ENCODE measurements at regions not wholly inside any gene's neighbourhood (a gene's known extent, or its start where the extent isn't known, plus 50 kb on each side); places are given as distances from the start of the nearest gene placed in this dataset.

DNA sequence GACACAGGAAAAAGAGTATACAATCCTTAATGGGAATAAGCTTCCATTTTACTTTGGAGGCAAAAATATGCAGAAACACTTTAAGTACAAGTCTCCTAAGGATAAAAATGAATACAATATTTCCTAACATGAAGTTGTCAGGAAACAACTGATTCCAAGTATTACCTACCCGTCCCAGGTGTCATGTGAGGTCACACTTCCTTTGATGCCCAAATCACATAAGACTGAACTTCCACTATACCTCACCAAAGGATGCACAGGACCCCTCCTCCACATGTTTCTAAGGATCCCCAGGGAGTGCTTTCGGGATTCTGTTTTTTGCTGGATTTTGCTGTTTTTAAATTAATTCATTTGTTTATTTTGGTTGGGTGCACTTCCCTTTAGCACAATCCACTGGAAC lies 438.5 kb upstream of the TCF4 start:
- DNase-seq (ENCODE audit: low read depth in 2 of 2) = no peak

- DNase-seq (ENCODE audit: low read depth in 2 of 2) = no peak
Measured at GRCh38 chr18:56021809-56022195, 433.8 kb upstream of the TCF4 start.

- no peak for DNase-seq (ENCODE audit: low read depth in 2 of 2)
Measured at GRCh38 chr18:56021136-56021808, 433.3 kb upstream of the TCF4 start.

DNA sequence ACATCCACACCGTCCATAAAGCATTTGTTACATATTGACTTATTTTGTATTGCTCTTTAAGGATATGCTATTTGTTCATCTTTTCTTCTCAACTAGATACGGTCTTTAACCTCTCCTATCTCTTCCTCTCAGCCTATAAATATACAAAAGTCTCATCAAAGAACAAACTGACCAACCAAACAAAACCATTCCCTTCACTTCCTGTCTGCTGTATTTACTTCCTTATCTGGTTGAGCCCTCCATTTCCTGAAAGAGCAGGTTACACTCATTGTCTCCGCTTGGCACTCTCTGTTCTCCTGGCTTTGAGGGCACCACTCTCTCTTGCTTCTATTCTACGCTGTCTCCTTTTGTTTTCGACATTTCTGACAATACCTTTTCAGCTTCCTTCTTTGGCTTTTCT lies 431.9 kb upstream of the TCF4 start:
- no peak for DNase-seq (ENCODE audit: low read depth in 2 of 2)

GRCh38 chr18:56019156-56019555 lies 431.2 kb upstream of the TCF4 start:
- no peak for DNase-seq (ENCODE audit: low read depth in 2 of 2)

DNA sequence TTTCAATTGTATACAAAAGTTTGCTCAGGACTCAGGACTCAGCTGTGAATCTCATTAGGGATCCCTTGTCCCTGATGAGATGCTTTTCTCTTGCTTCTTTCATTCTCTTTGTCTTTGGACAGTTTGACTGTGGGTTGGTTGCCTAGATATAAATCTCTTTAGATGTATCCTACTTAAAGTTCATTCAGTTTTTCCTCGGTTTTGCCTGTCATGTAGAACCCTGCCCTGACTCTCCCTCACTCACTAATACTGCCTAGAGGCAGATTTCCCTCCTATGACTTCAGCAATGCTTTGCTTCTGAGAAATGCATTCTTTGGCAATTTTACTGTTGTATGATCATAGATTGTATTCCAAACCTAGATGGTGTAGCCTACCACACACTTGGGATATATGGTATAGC lies 421.4 kb upstream of the TCF4 start:
- DNase-seq (ENCODE audit: low read depth in 2 of 2) = no peak

DNA sequence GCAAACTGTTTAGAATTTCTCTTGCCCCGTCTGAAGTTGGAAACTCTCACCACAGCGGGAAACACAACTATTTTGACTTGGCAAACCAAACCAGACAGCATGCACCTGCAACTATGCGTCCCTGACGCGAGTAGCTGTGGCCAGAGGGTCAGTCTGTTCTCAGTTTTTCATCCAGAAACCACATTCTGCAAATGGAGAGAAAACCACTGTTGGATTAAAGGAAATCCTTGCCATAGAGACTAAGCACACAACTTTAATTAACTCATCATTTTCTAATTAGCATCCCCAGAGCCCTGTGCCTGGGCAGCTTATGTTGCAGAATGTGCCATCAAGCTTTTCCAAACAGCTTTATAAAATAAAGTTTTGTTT lies 415.7 kb upstream of the TCF4 start:
- DNase-seq (ENCODE audit: low read depth in 2 of 2) = no peak

DNA sequence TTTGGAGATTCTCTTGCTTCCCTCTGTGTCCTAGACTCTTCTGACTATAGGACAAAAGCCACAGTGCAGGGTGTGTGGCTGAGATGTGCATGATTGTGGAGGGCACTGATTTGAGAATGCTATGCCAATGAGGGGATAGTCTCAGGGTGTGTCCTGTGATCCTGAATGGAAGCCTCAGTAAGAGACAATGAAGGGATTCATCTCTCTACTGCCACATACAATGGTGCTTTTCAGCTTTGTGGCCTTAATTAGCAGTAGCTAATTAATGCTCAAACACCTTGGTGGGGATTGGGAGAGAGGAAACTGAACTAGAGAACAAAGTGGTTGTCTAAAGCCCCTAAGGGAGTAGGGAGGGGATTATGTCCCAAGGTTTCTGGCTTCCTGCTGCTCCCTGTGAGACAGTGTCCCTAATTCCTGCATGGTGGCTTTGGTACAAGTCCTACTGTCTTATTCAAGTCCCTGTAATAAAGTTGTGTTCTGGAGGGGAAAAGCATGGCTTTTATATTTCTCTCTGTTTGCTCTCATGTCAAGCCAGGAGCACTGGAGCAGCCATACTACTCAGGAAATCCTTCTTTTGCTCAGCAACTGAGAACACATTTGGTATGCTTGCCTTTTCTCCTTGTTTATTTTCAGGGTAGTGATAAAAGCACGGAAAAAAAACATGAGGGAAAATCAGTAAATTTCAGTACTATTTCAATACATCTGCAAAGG lies 415.2 kb upstream of the TCF4 start:
- DNase-seq (ENCODE audit: low read depth in 2 of 2) = no peak

DNA sequence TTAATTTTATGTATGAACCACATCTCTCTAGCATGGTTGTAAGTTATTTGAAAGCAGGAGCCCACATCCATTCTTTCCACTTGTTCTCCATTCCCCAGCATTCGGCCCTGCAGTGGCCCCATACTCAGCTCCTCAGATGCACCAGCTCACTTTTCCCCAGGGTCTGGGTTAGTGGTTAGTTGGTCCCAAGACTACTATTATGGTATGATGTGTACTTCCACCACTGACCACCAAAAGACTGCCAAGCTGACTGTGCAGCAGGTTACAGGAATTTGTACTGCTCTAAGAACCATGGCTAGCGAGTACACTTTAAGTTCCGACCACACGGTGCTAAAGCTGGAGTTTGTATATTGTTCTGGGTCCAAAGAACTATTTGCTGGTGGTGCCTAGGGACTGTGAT lies 413.6 kb upstream of the TCF4 start:
- no peak for DNase-seq (ENCODE audit: low read depth in 2 of 2)

- DNase-seq (ENCODE audit: low read depth in 2 of 2) = no peak
Measured at GRCh38 chr18:56000041-56000440, 412.0 kb upstream of the TCF4 start.

DNA sequence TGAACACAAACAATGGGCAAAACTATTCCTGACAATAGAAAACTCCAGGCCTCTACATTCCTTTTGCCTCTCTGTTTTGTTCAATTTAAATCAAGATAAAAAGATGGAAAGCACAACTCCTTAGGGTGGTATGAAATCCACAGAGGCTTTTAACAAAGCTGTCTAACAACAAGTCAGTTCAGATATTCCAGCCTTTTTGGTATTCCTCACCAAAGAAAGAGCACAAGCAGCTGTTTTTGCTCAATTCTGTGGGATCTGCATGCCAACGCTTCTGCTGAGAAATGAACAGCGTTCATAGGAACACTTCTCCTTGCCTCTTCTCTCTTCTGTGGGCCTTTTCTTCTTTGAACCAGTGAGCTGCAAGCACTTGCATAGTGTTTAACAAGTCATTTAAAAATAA lies 411.6 kb upstream of the TCF4 start:
- DNase-seq (ENCODE audit: low read depth in 2 of 2) = no peak

GRCh38 chr18:55998801-55999385 lies 410.9 kb upstream of the TCF4 start:
- no peak for DNase-seq (ENCODE audit: low read depth in 2 of 2)

DNA sequence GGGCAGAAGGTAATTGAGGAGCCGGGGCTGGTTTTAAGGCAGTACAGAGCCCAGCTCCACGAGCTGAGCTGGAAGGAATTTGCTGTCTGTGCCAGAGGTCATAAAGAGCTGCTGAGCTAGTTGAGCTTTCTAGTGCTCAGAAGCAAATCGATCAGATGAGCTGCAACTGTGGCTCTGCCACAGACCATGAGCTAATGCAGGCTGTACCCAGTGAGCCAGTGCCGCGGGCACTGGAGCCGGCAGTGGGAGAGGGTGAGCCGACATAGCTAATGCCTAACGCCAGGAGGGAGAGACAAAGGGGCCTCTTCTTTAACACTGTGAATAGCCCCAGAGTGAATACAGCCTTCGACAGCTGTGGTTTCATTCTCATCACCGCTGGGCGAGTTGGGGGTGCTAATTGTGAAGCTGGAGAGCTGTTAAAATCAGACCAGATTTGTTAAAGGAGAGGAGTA lies 410.1 kb upstream of the TCF4 start:
- DNase-seq (ENCODE audit: low read depth in 2 of 2) = no peak

GRCh38 chr18:55997151-55997561 lies 409.2 kb upstream of the TCF4 start:
- no peak for DNase-seq (ENCODE audit: low read depth in 2 of 2)

GRCh38 chr18:55996717-55997116 lies 408.7 kb upstream of the TCF4 start:
- no peak for DNase-seq (ENCODE audit: low read depth in 2 of 2)

DNA sequence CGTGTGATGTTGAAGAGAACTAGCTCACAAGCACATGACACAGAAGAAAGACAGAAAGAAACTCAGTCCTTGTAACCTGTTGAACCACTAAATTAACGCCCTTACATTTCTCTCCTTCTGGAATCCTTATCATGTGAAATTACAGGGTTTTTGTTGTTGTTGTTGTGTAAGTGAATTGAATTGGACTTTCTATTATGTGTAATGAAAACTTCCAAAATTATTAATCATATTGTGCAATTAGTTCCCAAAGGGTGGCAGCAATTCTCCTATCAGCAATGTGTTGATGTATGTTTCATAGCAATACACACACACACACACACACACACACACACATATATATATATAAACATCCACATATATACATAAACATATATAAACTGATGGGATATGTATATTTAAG lies 402.2 kb upstream of the TCF4 start:
- DNase-seq (ENCODE audit: low read depth in 2 of 2) = no peak

- no peak for DNase-seq (ENCODE audit: low read depth in 2 of 2)
Measured at GRCh38 chr18:55988537-55988936, 400.5 kb upstream of the TCF4 start.

- DNase-seq (ENCODE audit: low read depth in 2 of 2) = no peak
Measured at GRCh38 chr18:55983433-55983832, 395.4 kb upstream of the TCF4 start.

GRCh38 chr18:55982992-55983391 lies 395.0 kb upstream of the TCF4 start:
- no peak for DNase-seq (ENCODE audit: low read depth in 2 of 2)

DNA sequence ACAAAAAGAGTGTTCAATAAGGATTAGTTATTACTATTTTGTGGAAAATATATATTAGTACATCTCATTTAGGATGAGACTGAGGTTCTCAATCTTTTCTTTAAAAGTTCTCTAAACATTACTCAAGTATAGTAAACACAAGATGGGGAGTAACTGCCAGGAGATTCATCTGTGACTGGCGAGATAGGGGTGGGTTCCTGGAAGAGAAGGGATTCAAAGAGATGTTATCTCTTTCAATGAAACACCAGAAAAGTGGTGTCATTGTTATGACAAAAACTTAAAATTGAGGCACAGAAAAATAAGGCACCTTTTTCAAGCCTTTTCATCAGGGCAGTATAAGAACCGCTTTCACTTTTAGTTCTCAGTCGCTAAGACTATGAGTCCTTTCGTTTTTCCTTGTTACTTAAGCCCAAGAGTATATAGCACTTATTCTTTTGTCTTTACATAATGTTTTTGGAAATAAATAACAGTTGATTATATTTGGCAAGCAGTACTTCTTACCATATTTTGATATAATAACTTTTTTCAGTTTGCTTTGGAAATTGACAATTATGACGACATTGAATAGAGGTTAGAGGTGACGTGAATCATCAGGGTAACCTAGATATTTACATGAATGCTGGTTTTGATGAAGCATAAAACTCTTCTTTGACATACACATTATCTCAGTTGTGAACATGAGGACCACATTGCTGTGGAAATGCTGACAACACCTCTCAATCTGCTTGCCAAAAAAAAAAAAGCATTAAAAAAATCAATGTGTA lies 393.9 kb upstream of the TCF4 start:
- no peak for DNase-seq (ENCODE audit: low read depth in 2 of 2)

GRCh38 chr18:55974521-55974920 lies 386.5 kb upstream of the TCF4 start:
- DNase-seq (ENCODE audit: low read depth in 2 of 2) = no peak

DNA sequence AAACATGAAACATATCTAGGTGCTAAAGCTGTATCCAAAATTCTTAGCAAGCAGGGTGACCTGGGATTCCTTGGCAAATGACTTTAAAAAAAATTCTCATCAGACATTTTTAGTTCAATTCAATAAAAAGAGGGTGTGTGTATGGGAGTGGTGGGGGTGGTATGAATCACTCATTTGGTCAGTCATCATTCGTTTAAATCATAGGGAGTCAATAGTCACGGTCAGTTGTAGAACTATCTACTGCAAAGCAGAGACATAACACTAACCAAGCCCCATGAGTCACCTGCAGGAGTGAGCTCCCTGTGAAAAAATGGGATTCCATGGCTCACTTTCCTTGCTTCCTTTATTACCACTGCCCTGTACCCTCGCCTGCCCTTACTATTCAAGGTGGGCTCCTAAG lies 380.6 kb upstream of the TCF4 start:
- DNase-seq (ENCODE audit: low read depth in 2 of 2) = no peak

- no peak for DNase-seq (ENCODE audit: low read depth in 2 of 2)
Measured at GRCh38 chr18:55967019-55967418, 379.0 kb upstream of the TCF4 start.

All from stimulated activated CD4-positive, alpha-beta T cell treated with anti-CD3 and anti-CD28 coated beads, Interleukin-4, amount 100 ng/mL, for 48 hours (primary cell).